Uterus (tissue), 3 donors: ENCODE measurements at regions not wholly inside any gene's neighbourhood (a gene's known extent, or its start where the extent isn't known, plus 50 kb on each side); places are given as distances from the start of the nearest gene placed in this dataset.

Source experiments
- DNase-seq, 2 donors: peaks; one replicate each; pipeline ENCODE4 v3.0.0-alpha.2; 2019 to 2020
- H3K27ac ChIP-seq, 2 donors: fragments of 200-600 bp; sonication (generic); 1 replicate in 1 of 2; 2 replicates in 1 of 2; pipeline ENCODE4 v1.5.1; 2016 to 2018
- H3K27me3 ChIP-seq, 2 donors: fragments of 200-600 bp; sonication (generic); one replicate each; pipeline ENCODE4 v1.5.1; 2018 to 2019; ENCODE audit warnings: control low read depth in 1 of 2
- H3K36me3 ChIP-seq, 2 donors: fragments of 200-600 bp; sonication (generic); one replicate each; pipeline ENCODE4 v1.5.1; 2019; ENCODE audit warnings: control low read depth in 1 of 2
- H3K4me1 ChIP-seq, 2 donors: fragments of 200-600 bp; sonication (generic); one replicate each; pipeline ENCODE4 v1.5.1; 2018 to 2019; ENCODE audit warnings: control low read depth in 1 of 2
- H3K4me3 ChIP-seq, 2 donors: fragments of 200-600 bp; sonication (generic); 1 replicate in 1 of 2; 2 replicates in 1 of 2; pipeline ENCODE4 v1.5.1; 2018 to 2019; ENCODE audit warnings: mild to moderate bottlenecking in 1 of 2
- H3K9me3 ChIP-seq, 2 donors: fragments of 200-600 bp; sonication (generic); one replicate each; pipeline ENCODE4 v1.5.1; 2019; ENCODE audit warnings: control low read depth in 1 of 2
- CTCF ChIP-seq, 4 experiments: fragments of 200-600 bp in 2 of 4; fragments of 450-650 bp in 2 of 4; sonication (generic) in 2 of 4; IDR thresholded peaks; one replicate each; pipeline ENCODE4 v1.5.1; 2016 to 2019; ENCODE audit warnings: antibody characterized with exemption in 4 of 4, mild to moderate bottlenecking in 2 of 4, moderate library complexity in 1 of 4
- POLR2A ChIP-seq, 2 donors: fragments of 450-650 bp; IDR thresholded peaks; one replicate each; pipeline ENCODE4 v1.6.1; 2016; ENCODE audit warnings: antibody characterized with exemption in 2 of 2, mild to moderate bottlenecking in 1 of 2, moderate library complexity in 1 of 2
- intact Hi-C: fragments of 100-400 bp; cut with DNase I; formaldehyde crosslinking; loops from one replicate; pipeline ENCODE4 v1.15.1; 2023; ENCODE audit warnings: low total_unique reads
- donor health status: DM: yes; HTN: yes; CAD: no.

- intact Hi-C loops, result no loop called here
- H3K36me3 ChIP-seq, result no peaks in the 10 kb centered on the region
- no peak for TF ChIP-seq POLR2A (IDR thresholded peaks at IDR 0.05)
- no peak for TF ChIP-seq CTCF (IDR thresholded peaks at IDR 0.05)
- no peaks in the 10 kb centered on the region for H3K4me1 ChIP-seq
- no peak for DNase-seq
- no peaks in the 10 kb centered on the region for H3K9me3 ChIP-seq
- no peak overlapping the region for H3K27ac ChIP-seq
- no peak overlapping the region for H3K4me3 ChIP-seq
- no peaks in the 10 kb centered on the region for H3K27me3 ChIP-seq
These were observed 934.8 kb upstream of the DDX18 start for GRCh38 chr2:116879650-116880160.

- Histone ChIP-seq H3K4me3 (no peak overlapping the region), H3K4me1 (no peaks in the 10 kb centered on the region), H3K36me3 (no peaks in the 10 kb centered on the region), H3K27me3 (no peaks in the 10 kb centered on the region), H3K27ac (no peak overlapping the region), H3K9me3 (no peaks in the 10 kb centered on the region)
- no peak for DNase-seq
- intact Hi-C loops, result no loop called here
- TF ChIP-seq POLR2A (IDR thresholded peaks at IDR 0.05) (no peak), CTCF (IDR thresholded peaks at IDR 0.05) (no peak)
These were observed 923.3 kb upstream of the DDX18 start for GRCh38 chr2:116891191-116891590.

GRCh38 chr2:116911540-116911939 lies 903.0 kb upstream of the DDX18 start:
- intact Hi-C loops, result no loop called here
- H3K27ac ChIP-seq, result no peak overlapping the region
- H3K4me1 ChIP-seq, result no peaks in the 10 kb centered on the region
- DNase-seq, result no peak
- H3K4me3 ChIP-seq, result no peak overlapping the region
- H3K27me3 ChIP-seq, result no peaks in the 10 kb centered on the region
- H3K9me3 ChIP-seq, result no peaks in the 10 kb centered on the region
- no peaks in the 10 kb centered on the region for H3K36me3 ChIP-seq
- TF ChIP-seq POLR2A (IDR thresholded peaks at IDR 0.05), result no peak
- no peak for TF ChIP-seq CTCF (IDR thresholded peaks at IDR 0.05)

- no peak overlapping the region for H3K27ac ChIP-seq
- no peak for TF ChIP-seq POLR2A (IDR thresholded peaks at IDR 0.05)
- TF ChIP-seq CTCF (IDR thresholded peaks at IDR 0.05), result no peak
- no peaks in the 10 kb centered on the region for H3K9me3 ChIP-seq
- DNase-seq, result no peak
- no peaks in the 10 kb centered on the region for H3K4me1 ChIP-seq
- no peaks in the 10 kb centered on the region for H3K27me3 ChIP-seq
- no peak overlapping the region for H3K4me3 ChIP-seq
- no peaks in the 10 kb centered on the region for H3K36me3 ChIP-seq
- intact Hi-C loops, result no loop called here
These were observed 898.8 kb upstream of the DDX18 start for GRCh38 chr2:116915673-116916072.

- H3K27me3 ChIP-seq, result no peaks in the 10 kb centered on the region
- no peaks in the 10 kb centered on the region for H3K9me3 ChIP-seq
- H3K36me3 ChIP-seq, result no peaks in the 10 kb centered on the region
- intact Hi-C loops, result no loop called here
- no peak for DNase-seq
- no peak overlapping the region for H3K4me3 ChIP-seq
- no peak overlapping the region for H3K27ac ChIP-seq
- H3K4me1 ChIP-seq, result no peaks in the 10 kb centered on the region
- TF ChIP-seq POLR2A (IDR thresholded peaks at IDR 0.05) (no peak), CTCF (IDR thresholded peaks at IDR 0.05) (no peak)
These were observed 897.3 kb upstream of the DDX18 start for GRCh38 chr2:116917196-116917595.
